ENCODE measurements at regions not wholly inside any gene's neighbourhood (a gene's known extent, or its start where the extent isn't known, plus 50 kb on each side); places are given as distances from the start of the nearest gene placed in this dataset.
A peak's percentile ranks its signal among the peaks of the same experiment; 100 is the strongest.
"Not testable (repeated sequence)": the region's sequence is repeated elsewhere in the genome, so short reads cannot be mapped to it uniquely, and the experiment has no call there.

- TF ChIP-seq PHF8 (IDR thresholded peaks at IDR 0.05; ENCODE audit: borderline replicate concordance, low read depth) = no peak
- no peak for TF ChIP-seq ZFP36 (IDR thresholded peaks at IDR 0.05; ENCODE audit: borderline replicate concordance, partially characterized antibody)
- TF ChIP-seq MYC (IDR thresholded peaks at IDR 0.05; ENCODE audit: borderline replicate concordance, low read length) = no peak
- TF ChIP-seq NR3C1 (IDR thresholded peaks at IDR 0.05) = no peak
- TF ChIP-seq CBX8 (IDR thresholded peaks at IDR 0.05) = no peak
These were observed 381.0 kb upstream of the SASH1 start (continued) for GRCh38 chr6:147961481-147962141.

GRCh38 chr6:147965448-147965847, 377.2 kb upstream of the SASH1 start:
- H3K27ac ChIP-seq; H3K9me3 ChIP-seq; H3K4me3 ChIP-seq; H3K4me1 ChIP-seq; CTCF ChIA-PET; H3K4me2 ChIP-seq; POLR2A ChIA-PET; ATAC-seq; DNase-seq (ENCODE audit: low read depth in 1 of 2, low spot score in 1 of 2); FAIRE-seq: not testable (repeated sequence)
- 94% methylated on average over 3 of the region's 3 CpGs for WGBS (ENCODE audit: missing lambda C conversion rate)

GRCh38 chr6:147970970-147971369, 371.7 kb upstream of the SASH1 start:
- POLR2A ChIA-PET = no interaction called here
- H3K4me1 ChIP-seq = peaks cover 10% of the 10 kb centered on the region
- no peak overlapping the region for H3K27ac ChIP-seq
- FAIRE-seq (no peak), DNase-seq (ENCODE audit: low read depth in 1 of 2, low spot score in 1 of 2) (no peak), ATAC-seq (no peak)
- 58% methylated on average over 1 of the region's 1 CpG for WGBS (ENCODE audit: missing lambda C conversion rate)
- no peak for TF ChIP-seq TP53 (CRISPR knock-in tag; IDR thresholded peaks at IDR 0.05)
- no peak for TF ChIP-seq ATOH8 (CRISPR knock-in tag; IDR thresholded peaks at IDR 0.05; ENCODE audit: low read depth)
- TF ChIP-seq RAD21 (conservative IDR thresholded peaks at IDR 0.05 in 1 of 2, IDR thresholded peaks at IDR 0.05 in 1 of 2) = 0 out of 5 replicates have a peak, but pooled peaks have one; percentile 17 to 23
- TF ChIP-seq JUNB (IDR thresholded peaks at IDR 0.05) = no peak
- no peak for TF ChIP-seq HMGXB4 (CRISPR knock-in tag; IDR thresholded peaks at IDR 0.05; ENCODE audit: borderline replicate concordance)
- TF ChIP-seq JUN (IDR thresholded peaks at IDR 0.05) = no peak
- H3K4me3 ChIP-seq = no peak overlapping the region
- CTCF ChIA-PET = interaction anchor here (1.2 kb wide), 1 partner anchor 464 kb away, joined by 3 read pairs; no protein-coding TSS in a partner anchor
- no peaks in the 10 kb centered on the region for H3K9me3 ChIP-seq
- no peak overlapping the region for H3K4me2 ChIP-seq

- no peak for DNase-seq (ENCODE audit: low read depth in 1 of 2, low spot score in 1 of 2)
- Histone ChIP-seq H3K4me1 (peaks cover 10% of the 10 kb centered on the region), H3K9me3 (no peaks in the 10 kb centered on the region), H3K27ac (no peak overlapping the region), H3K4me3 (no peak overlapping the region), H3K4me2 (no peak overlapping the region)
- ChIA-PET CTCF (no interaction called here), POLR2A (no interaction called here)
- ATAC-seq = no peak
- FAIRE-seq = no peak
- no peak for TF ChIP-seq JUN (IDR thresholded peaks at IDR 0.05)
- no peak for TF ChIP-seq ESRRA (IDR thresholded peaks at IDR 0.05; ENCODE audit: borderline replicate concordance, low read length)
- TF ChIP-seq GATA3 (IDR thresholded peaks at IDR 0.05; ENCODE audit: borderline replicate concordance) = no peak
- TF ChIP-seq HES2 (IDR thresholded peaks at IDR 0.05) = no peak
- TF ChIP-seq FOSL2 (IDR thresholded peaks at IDR 0.05) = no peak
- TF ChIP-seq FOSL2 (CRISPR knock-in tag; IDR thresholded peaks at IDR 0.05) = no peak
- no peak for TF ChIP-seq MAX (IDR thresholded peaks at IDR 0.05)
- TF ChIP-seq HDAC2 (IDR thresholded peaks at IDR 0.05) = no peak
- TF ChIP-seq KDM5A (IDR thresholded peaks at IDR 0.05) = no peak
- no peak for TF ChIP-seq HOXB13 (CRISPR knock-in tag; IDR thresholded peaks at IDR 0.05; ENCODE audit: low read depth)
- TF ChIP-seq JUNB (IDR thresholded peaks at IDR 0.05) = no peak
- TF ChIP-seq NR3C1 (IDR thresholded peaks at IDR 0.05) = no peak
- TF ChIP-seq CHD2 (IDR thresholded peaks at IDR 0.05; ENCODE audit: low read length, partially characterized antibody) = no peak
- no peak for TF ChIP-seq TFCP2L1 (CRISPR knock-in tag; IDR thresholded peaks at IDR 0.05)
- 79% methylated on average over 5 of the region's 5 CpGs for WGBS (ENCODE audit: missing lambda C conversion rate)
These were observed 370.2 kb upstream of the SASH1 start for GRCh38 chr6:147972448-147972847.
